GM18519 (cell line): ENCODE measurements at regions not wholly inside any gene's neighbourhood (a gene's known extent, or its start where the extent isn't known, plus 50 kb on each side); places are given as distances from the start of the nearest gene placed in this dataset.
"Not testable (repeated sequence)": the region's sequence is repeated elsewhere in the genome, so short reads cannot be mapped to it uniquely, and the experiment has no call there.

Source experiments
- ATAC-seq: cut with Tn5 transposase; IDR thresholded peaks from one replicate; pipeline ENCODE4 v1.9.1; 2021; ENCODE audit warnings: mild to moderate bottlenecking, moderate library complexity; ENCODE audit not compliant: unreplicated experiment, low FRiP score

DNA sequence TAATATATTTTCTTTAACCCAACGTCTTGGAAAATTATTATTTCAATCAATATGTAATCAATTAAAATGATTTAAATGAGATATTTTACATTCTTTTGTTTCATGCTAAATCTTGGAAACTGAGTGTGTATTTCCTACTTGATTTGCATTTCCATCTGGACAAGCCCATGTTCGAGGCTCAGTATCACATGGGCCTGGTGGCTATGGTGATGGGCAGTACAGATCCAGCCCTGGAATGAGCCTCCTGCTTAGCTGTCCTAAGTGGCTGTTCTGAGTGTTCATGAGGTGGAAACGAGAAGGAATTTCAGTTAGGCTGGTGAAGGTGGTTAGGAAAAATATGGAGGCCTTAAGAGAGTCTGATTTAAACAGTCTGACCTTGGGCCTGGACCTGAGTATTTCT lies 73.0 kb upstream of the ATXN1 start:
- no peak for ATAC-seq

DNA sequence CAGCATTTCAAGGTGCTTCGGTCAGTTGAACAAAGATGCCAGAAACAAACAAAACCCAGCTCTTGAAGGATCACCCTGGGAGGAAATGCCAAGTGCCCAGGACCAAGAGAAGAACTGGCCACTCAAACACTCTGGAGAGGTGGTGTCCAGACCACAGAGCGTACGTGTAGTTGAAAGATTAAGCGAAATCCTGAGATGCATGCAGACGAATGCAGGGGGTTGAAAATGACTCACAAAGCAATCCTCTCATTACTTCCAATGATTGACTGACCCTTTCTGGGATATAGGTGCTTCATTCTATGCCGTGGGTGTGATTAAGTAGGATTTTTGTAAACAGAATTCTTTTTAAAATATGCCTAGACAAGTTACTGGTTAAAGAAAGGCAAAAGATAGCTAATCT lies 71.5 kb upstream of the ATXN1 start:
- no peak for ATAC-seq

DNA sequence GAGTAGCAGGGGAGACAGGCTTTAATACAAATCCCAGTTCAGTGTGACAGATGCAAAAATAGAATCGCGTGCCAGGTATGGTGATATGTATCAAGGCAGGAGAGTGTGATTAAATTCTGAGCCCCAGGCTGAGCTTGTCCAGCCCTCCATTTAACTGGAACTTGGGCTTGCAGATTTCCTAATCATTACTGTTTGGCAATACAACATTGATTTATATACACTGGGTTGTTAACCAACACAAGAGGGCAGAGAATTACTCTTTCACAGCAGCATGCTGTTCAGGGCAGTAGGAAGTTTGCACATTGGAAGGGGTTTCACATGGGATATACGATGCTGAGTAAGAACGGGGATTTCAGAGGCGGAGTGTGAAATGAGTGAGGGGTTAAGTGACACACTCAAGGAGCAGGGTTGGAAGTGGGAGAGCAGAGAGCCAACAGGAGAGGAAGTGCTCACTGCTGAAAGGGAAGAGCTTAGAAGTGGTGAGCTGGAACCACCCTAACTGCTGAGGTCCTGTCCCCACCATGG lies 70.8 kb upstream of the ATXN1 start:
- no peak for ATAC-seq

DNA sequence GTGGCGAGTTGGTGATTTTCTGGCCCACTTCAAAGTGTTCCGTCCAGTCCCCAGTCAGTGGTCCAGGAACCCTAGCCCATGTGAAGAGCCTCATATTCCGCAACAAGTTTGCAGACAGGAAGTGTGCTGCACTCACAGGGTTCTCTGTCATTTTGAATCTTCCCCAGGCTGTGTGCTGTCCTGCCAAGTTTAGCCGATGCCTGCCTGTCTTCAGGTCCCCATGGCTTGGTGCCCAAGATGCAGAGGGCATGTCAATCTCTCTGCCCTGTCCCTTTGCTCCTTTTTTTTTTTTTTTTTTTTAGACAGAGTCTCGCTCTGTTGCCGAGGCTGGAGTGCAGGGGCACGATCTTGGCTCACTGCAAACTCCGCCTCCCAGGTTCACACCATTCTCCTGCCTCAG lies 69.9 kb upstream of the ATXN1 start:
- ATAC-seq: no peak

DNA sequence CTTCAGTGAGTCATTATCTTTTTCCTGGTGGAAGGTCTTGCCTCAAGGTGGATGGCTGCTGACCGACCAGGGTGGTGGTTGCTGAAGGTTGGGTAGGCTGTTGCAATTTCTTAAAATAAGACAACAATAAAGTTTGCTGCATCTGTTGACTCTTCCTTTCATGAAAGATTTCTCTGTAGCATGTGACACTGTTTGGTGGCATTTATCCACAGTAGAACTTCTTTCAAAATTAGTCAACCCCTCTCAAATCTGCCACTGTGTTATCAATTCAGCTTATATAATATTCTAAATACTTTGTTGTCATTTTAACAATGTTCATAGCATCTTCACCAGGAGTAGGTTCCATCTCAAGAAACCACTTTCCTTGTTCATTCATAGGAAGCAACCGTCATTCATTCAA lies 66.8 kb upstream of the ATXN1 start:
- no peak for ATAC-seq

DNA sequence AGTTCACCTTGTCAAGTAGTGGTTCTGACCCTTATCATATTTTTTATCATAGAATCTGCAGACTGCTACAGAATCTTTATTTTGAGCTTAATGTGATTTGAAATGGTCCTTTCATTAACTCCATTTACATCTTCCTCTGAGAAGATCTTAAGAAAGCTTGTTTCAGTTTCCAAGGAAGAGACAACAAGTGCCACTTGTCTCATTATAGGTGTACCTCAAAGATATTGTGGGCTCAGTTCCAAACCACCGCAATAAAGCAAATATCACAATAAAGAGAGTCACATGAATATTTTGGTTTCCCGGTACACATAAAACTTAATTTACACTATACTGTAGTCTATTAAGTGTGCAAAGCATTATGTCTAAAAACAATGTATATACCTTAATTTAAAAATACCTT lies 66.4 kb upstream of the ATXN1 start:
- no peak for ATAC-seq

DNA sequence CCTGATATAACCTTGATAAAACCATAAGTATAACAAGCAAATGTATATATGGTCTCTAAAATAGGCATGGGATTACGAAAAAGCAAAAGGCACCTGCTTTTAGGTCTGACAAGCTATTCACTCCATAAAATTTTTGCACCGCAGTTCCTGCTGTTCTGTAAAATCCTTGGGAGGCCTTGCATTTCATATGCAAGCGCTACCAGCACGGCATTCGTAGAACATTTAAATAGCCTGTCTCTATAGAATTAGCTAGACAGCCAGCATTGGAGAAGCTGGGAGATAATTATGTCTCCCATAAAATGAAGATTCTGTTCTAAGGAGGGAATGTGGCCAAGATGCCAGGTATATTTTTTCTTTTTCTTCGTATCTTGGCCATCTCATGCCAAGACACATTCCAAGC lies 64.5 kb upstream of the ATXN1 start:
- no peak for ATAC-seq

DNA sequence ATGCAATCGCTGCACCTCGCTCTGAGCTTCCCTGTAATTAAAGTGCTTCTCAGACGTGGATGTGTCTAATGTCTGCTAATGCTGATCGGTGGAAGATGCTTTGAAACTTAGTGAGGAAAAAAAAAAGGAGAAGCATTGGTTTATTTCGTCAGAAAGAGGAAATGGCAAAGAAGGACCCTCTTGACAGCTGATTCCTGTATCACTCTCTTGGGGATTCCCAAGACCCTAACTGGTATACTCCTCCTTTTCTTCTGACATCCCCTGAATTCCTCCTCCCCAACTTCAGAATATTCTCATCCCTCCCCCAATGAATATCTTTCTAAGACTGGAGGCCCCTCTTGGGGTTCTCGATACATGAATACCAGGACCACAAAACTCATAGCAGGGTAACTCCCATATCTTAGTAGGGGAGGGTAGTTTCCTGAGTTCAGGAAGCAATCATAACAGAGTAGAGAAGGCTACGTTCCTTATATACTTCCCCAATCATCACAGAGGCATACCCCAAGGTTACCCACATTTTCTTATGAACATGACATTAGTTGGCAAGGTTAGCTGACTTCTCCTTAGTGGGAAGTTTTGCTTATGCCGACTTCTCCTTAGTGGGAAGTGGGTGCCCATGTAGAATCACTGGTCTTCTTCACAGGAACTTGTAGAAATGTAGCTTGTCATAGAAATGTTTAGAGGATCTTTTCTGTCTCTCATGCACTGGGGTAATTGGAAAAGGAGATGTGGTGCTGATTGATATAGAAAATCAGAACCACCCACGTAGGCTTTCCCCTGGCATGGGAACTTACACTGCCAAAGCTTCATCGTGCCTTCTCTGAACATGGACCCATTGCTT lies 63.8 kb upstream of the ATXN1 start:
- no peak for ATAC-seq

DNA sequence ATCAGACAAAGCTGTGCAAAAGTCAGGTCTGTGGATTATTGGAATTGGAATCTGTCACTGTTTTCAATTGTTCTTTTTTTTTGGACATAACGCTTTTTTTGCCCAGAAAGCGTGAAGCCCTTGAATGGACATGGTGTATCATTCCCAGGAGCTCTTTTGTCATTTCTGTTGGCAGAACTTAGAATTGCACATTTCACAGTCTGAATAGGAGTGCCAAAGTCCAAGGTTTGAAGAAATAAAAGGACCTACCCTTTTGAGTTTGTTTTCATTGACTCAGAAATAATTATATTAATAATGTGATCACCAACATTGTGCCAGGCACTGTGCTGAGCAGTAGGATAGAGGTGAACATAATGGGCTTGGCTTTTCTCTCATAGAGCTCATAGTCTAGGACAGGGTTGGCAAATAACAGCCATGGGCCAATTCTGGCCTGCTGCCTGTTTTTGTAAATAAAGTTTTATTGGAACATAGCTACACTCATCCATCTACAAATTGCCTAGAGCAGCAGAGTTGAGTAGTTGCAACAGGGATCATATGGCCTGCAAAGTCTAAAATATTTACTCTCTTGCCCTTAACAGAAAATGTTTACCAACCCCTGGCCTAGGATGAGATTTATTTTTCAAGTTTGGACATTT lies 62.6 kb upstream of the ATXN1 start:
- ATAC-seq: no peak

DNA sequence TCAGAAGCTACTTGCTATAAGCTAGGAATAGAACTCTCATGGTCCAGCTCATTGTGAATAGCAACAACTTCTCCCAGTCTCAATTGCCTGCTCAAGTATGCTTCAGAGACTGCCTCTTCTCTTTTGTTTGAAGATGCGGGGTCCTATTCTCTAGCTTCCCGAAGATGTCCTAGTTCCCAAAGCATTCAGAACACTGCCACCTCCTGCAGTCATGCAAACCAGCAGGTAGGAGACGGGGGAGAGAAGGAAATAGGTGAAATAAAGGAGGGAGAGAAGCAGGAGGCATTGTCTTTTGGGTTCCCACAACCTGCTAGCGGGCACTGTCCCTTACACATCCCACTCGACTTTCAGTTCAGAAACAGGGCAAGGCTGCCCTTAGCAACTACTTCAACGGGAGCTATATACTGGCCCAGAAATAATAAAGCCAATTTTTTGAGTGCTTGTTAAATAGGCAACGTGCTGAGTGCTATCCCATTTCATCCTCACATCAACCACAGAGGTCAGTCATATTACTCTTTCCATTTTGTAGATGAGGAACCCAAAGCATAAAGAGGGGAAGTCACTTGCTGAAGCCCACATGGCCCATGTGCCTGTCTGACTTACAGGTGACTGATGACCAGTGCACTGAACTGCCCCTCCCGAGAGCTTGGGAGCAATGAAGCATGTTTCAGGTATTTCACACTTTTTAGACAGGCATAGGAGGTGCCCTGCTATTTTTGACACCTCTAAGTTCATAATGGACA lies 61.9 kb upstream of the ATXN1 start:
- no peak for ATAC-seq

DNA sequence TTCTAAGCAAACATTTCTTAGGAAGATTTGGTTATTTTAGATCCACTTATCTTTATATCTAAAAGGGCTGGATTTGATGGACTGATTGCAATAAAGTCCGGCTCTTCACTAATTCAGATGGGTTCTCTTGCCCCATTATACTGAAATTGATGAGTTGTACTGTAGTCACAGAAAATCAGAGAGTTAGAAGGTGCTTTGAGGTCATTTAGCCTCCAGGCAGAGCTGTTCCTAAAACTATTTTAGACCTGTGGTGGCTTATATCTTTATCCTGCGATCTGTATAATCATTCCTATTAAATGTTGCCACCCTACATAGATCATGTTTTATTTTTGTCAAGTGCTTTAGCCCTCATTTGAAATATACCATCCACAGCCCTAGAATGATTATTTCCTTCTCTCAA lies 61.3 kb upstream of the ATXN1 start:
- no peak for ATAC-seq

DNA sequence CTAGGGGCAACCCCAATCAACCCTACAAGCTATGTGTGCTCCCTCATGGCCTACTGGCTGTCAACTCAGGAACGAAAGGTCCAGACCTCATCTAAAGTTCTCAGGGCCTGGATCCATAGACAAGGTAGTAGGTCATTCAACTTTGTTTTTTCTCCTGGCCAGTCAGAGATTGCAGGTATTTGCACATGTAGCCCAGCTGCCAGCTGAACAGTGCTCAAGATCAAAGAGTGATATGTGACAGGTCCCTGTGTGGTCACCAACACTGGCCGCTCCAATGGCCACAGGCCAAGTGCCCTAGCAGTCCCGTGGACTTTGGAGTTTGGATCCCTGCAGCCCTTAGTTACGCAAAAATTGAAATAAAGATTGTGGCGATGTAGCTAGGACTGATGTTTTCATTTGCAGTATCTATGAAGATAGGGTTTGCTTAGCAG lies 60.6 kb upstream of the ATXN1 start:
- ATAC-seq: no peak

DNA sequence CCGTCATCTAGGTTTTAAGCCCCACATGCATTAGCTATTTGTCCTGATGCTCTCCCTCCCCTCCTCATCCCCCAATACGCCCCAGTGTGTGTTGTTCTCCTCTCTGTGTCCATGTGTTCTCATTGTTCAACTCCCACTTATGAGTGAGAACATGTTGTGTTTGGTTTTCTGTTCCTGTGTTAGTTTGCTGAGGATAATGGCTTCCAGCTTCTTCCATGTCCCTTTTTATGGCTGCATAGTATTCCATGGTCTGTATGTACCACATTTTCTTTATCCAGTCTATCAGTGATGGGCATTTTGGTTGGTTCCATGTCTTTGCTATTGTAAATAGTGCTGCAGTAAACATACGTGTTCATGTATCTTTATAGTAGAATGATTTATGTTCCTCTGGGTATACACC lies 59.0 kb upstream of the ATXN1 start:
- not testable (repeated sequence) for ATAC-seq

DNA sequence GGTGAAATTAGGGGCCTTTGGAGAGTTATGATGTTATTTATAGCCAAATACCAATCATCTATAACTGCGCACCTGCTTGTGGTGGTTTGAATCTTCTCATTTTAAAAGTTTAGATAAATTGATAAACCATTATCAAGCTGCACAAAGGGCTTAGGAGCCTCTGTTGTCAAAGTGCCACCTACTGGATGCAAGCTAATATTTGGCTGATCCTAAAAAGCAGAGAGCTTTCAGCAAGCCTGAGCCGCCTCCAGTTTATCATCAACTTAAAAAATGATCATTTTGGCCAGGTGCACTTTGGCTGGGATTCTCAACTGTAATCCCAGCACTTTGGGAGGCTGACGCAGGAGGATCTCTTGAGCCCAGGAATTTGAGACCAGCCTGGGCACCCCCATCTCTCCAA lies 58.5 kb upstream of the ATXN1 start:
- no peak for ATAC-seq

DNA sequence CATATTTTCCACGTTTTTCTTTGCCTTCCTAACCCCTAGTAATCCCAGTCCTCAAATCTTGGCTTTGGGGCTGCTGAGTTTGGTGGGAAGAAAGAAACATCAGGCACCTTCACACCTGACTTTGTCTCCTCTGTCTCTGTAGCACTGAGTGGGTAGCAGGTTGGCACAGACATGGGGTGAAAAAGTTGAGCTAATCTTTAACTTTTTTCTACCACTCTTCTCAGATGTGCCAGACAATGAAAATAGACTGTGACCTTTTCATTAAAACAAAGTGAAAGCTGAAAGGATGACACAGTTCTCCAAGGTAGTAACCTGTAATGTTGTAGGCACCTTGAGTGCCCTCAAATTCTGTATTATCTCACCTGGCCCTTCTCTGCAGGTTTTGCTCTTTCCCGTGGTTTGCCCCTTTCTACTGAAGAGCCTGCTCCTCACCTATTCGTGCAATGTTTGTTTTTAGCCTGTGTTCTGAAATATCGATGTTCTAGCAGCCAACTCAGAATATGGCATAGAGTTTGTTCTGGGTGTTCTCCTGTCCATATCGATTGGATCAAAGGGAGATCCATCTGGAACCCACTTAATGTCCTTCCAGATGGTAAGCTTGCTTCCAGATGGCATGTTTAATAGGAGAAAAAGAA lies 57.8 kb upstream of the ATXN1 start:
- ATAC-seq: no peak

DNA sequence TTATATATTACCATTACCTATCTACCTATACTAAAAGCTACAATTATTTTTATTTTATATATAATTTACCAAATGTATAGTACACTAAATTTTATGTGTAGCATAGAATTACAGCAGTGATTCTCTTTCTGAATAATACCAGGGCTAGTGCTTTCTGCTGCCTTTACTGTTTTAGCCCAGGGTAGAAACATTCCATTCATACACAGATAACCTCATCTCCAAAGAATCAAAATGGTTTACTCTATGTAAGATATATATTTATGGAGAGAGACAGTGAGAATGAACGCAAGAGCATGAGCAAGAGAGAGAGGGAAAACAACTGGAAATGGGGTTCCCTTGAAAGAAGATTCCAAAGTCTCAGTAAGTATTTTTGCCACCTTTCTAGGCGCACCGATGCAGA lies 56.3 kb upstream of the ATXN1 start:
- ATAC-seq: no peak

DNA sequence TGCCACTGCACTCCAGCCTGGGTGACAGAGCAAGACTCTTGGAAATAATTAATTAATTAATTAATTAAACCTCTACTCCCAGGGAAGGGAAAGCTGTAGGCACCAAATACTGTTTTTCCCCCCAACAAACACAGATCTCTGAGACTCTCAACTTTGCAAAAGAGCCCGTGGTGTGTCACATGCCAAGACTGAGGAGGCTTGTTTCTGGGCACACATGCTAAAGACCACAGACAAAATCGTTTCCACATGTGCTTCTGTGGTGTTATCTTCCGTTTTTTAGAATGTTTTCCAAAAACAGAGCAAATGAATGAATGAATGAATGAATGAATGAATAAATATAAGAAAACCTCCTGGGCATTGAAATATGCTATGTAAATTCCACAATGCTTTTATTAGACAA lies 55.6 kb upstream of the ATXN1 start:
- no peak for ATAC-seq

DNA sequence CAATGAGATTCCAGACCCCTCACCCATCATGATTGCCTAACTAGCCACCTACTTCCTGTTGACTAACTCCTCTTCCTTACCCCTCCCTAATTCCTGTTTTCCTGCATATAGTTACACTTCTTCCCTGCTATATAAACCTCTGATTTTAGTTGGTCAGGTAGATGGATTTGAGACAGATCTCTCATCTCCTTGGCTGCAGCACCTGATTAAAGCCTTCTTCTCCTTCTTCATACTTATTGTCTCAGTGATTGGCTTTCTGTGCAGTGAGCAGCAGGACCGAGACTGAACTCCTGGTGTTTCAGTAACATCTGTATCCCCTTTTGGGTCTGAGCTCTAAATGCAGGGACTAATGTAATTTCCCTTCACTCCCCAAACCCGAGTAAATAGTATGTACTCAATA lies 51.7 kb upstream of the ATXN1 start:
- ATAC-seq: no peak

DNA sequence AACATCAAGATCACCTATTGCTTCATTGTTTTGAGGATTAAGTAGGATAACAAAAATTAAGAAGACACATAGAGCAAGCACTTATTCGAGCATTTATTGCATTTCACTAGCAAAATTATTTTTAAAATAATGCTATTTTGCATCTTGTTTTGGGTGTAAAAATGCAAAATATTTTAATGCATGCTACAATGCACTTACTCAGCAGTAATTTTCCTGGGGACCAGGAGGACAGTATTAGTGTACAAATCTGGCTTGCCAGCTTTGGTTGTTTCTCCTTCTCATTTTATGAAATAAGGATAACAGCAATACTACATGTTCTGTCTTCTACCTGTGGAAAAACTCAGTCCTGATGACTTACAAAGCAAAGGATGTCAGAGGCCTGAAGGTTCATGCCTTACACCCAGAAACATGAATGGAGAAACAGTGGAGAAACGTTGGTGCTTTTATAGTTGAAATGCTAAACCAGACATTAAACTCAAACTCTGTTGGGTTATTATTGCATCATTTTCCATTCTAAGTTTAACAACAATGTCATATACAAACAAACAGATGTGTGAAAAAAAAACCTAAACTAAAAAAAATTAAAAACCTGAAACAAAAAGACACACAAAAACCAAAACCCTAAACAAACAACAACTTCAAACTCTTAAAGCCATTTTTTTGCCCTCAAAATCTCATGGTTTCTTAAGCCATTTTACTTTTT lies 50.2 kb upstream of the ATXN1 start:
- ATAC-seq: no peak
